D721Med (cell line): ENCODE measurements at regions not wholly inside any gene's neighbourhood (a gene's known extent, or its start where the extent isn't known, plus 50 kb on each side); places are given as distances from the start of the nearest gene placed in this dataset.

Source experiments
- DNase-seq: peaks from one replicate; pipeline ENCODE4 v3.0.0; 2011; ENCODE audit warnings: low spot score; ENCODE audit not compliant: insufficient read length
- FAIRE-seq: peaks from 2 replicates; lab custom pipeline; 2011; peaks lifted over from hg19 to GRCh38; lab: Jason Lieb, UNC
- CTCF ChIP-seq: IDR thresholded peaks from 2 replicates; pipeline ENCODE4 v1.5.1; 2012; ENCODE audit warnings: mild to moderate bottlenecking, control low read depth; ENCODE audit not compliant: insufficient read depth; ENCODE audit errors: missing control alignments

GRCh38 chr15:62519900-62520299, 354.8 kb upstream of the C2CD4B start:
- FAIRE-seq (no peak), DNase-seq (no peak)
- no peak for TF ChIP-seq CTCF

GRCh38 chr15:62520887-62521286, 355.8 kb upstream of the C2CD4B start:
- FAIRE-seq, result no peak
- TF ChIP-seq CTCF, result no peak
- DNase-seq, result no peak

- DNase-seq (no peak), FAIRE-seq (no peak)
- no peak for TF ChIP-seq CTCF
Measured at GRCh38 chr15:62521396-62521795, 356.3 kb upstream of the C2CD4B start.

GRCh38 chr15:62524848-62525247, 359.8 kb upstream of the C2CD4B start:
- FAIRE-seq (peak; percentile 21), DNase-seq (no peak)
- no peak for TF ChIP-seq CTCF

- FAIRE-seq (peak; percentile 29), DNase-seq (no peak)
- no peak for TF ChIP-seq CTCF
Measured at GRCh38 chr15:62527387-62527786, 362.3 kb upstream of the C2CD4B start.

GRCh38 chr15:62528505-62528904, 363.4 kb upstream of the C2CD4B start:
- no peak for FAIRE-seq
- DNase-seq, result no peak

GRCh38 chr15:62532367-62532766, 367.3 kb upstream of the C2CD4B start:
- TF ChIP-seq CTCF, result no peak
- DNase-seq (no peak), FAIRE-seq (no peak)

More at GRCh38 chr15:62528505-62528904, 363.4 kb upstream of the C2CD4B start:
- TF ChIP-seq CTCF, result no peak
